Peyer's patch (tissue), 4 donors: ENCODE measurements at regions not wholly inside any gene's neighbourhood (a gene's known extent, or its start where the extent isn't known, plus 50 kb on each side); places are given as distances from the start of the nearest gene placed in this dataset.

Experiments
- DNase-seq, 3 donors: peaks; one replicate each; pipeline ENCODE4 v3.0.0-alpha.2; 2017 to 2019
- H3K27ac ChIP-seq, 4 donors: fragments of 200-600 bp; sonication (generic); one replicate each; pipeline ENCODE4 v1.5.1; 2016 to 2019
- H3K27me3 ChIP-seq, 2 donors: fragments of 200-600 bp; sonication (generic); one replicate each; pipeline ENCODE4 v1.5.1; 2019
- H3K36me3 ChIP-seq, 3 donors: fragments of 200-600 bp; sonication (generic); one replicate each; pipeline ENCODE4 v1.5.1; 2016 to 2019
- H3K4me1 ChIP-seq, 4 donors: fragments of 200-600 bp; sonication (generic); one replicate each; pipeline ENCODE4 v1.5.1; 2016 to 2019
- H3K4me3 ChIP-seq, 4 donors: fragments of 200-600 bp; sonication (generic); 1 replicate in 3 of 4; 2 replicates in 1 of 4; pipeline ENCODE4 v1.5.1; 2016 to 2019; ENCODE audit warnings: mild to moderate bottlenecking in 1 of 4
- H3K9me3 ChIP-seq, 4 donors: fragments of 200-600 bp; sonication (generic); one replicate each; pipeline ENCODE4 v1.5.1; 2016 to 2019; ENCODE audit warnings: mild to moderate bottlenecking in 1 of 4
- CTCF ChIP-seq, 6 experiments: fragments of 450-650 bp in 4 of 6; fragments of 200-600 bp in 2 of 6; sonication (generic) in 1 of 6; IDR thresholded peaks; one replicate each; pipeline ENCODE4 v1.5.1; 2017 to 2019; ENCODE audit warnings: antibody characterized with exemption in 6 of 6, mild to moderate bottlenecking in 3 of 6, moderate library complexity in 1 of 6
- POLR2A ChIP-seq, 2 donors: fragments of 450-650 bp; IDR thresholded peaks; one replicate each; pipeline ENCODE4 v1.5.1; 2017; ENCODE audit warnings: antibody characterized with exemption in 2 of 2, mild to moderate bottlenecking in 2 of 2, moderate library complexity in 2 of 2

DNA sequence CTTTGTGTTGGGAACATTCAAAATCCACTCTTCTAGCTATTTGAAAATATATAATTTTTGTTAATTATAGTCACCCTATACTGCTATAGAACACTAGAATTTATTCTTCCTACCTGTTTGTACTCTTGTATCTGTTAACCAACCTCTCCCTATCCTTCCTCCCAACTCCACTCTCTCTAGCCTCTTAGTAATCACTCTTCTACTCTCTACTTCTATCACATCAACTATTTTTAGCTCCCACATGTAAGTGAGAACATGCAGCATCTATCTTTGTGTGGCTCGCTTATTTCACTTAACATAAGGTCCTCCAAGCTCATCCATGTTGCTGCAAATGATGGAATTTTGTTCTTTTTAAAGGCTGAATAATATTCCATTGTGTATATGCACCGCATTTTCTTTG lies 537.3 kb downstream of the MID1IP1 start:
- no peaks in the 10 kb centered on the region for H3K27me3 ChIP-seq
- peaks cover 0 to 6% (median 3%) of the 10 kb centered on the region in 4 donors for H3K4me1 ChIP-seq
- no peak for DNase-seq
- no peak for TF ChIP-seq CTCF (IDR thresholded peaks at IDR 0.05)
- no peak for TF ChIP-seq POLR2A (IDR thresholded peaks at IDR 0.05)
- no peak overlapping the region for H3K4me3 ChIP-seq
- H3K27ac ChIP-seq = no peak overlapping the region
- H3K9me3 ChIP-seq = no peaks in the 10 kb centered on the region
- no peaks in the 10 kb centered on the region for H3K36me3 ChIP-seq

DNA sequence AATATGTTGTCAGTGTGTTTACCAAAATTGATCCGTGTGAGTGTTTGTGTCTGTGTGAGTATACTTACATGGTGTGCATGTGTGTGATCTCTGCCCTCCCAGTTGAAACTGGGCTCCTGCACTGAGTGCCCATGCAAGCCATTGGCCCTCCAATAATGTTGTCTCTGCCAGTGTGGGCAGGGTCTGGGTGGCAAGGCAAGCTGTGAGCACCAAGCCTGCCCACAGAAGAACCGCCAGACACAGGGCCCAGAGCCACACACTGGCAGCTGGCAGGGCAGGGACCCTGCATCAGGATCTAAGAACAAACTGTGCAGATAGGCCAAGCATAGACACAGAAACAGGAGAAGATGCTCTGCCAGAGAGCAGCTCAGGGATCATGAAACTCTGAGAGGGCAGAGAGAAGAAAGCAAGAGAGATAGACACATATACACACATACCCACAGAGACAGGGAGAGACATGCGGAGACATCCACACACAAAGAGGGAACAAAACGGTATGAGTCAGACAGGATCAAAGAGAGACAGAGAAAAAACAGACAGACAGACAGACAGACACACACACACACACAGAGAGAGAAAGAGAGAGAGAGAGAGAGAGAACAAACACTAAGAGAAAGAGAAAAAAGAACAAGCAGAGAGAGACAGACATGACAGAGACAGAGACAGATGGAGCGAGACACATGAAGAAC lies 555.0 kb downstream of the MID1IP1 start:
- Histone ChIP-seq H3K9me3 (no peaks in the 10 kb centered on the region), H3K36me3 (no peaks in the 10 kb centered on the region), H3K27ac (no peak overlapping the region), H3K27me3 (no peaks in the 10 kb centered on the region), H3K4me1 (no peaks in the 10 kb centered on the region), H3K4me3 (no peak overlapping the region)
- no peak for DNase-seq
- TF ChIP-seq POLR2A (IDR thresholded peaks at IDR 0.05) = no peak
- no peak for TF ChIP-seq CTCF (IDR thresholded peaks at IDR 0.05)

- no peaks in the 10 kb centered on the region for H3K4me1 ChIP-seq
- no peak for TF ChIP-seq CTCF (IDR thresholded peaks at IDR 0.05)
- no peak for TF ChIP-seq POLR2A (IDR thresholded peaks at IDR 0.05)
- no peaks in the 10 kb centered on the region for H3K9me3 ChIP-seq
- H3K4me3 ChIP-seq = no peak overlapping the region
- H3K27ac ChIP-seq = no peak overlapping the region
- H3K27me3 ChIP-seq = no peaks in the 10 kb centered on the region
- no peaks in the 10 kb centered on the region for H3K36me3 ChIP-seq
- DNase-seq = no peak
Measured at GRCh38 chrX:39360101-39360500, 558.8 kb downstream of the MID1IP1 start.

GRCh38 chrX:39361736-39362135 lies 560.5 kb downstream of the MID1IP1 start:
- H3K27ac ChIP-seq = no peak overlapping the region
- H3K36me3 ChIP-seq = no peaks in the 10 kb centered on the region
- H3K4me3 ChIP-seq = no peak overlapping the region
- no peaks in the 10 kb centered on the region for H3K9me3 ChIP-seq
- H3K4me1 ChIP-seq = no peaks in the 10 kb centered on the region
- no peaks in the 10 kb centered on the region for H3K27me3 ChIP-seq
- DNase-seq = no peak
- TF ChIP-seq POLR2A (IDR thresholded peaks at IDR 0.05) (no peak), CTCF (IDR thresholded peaks at IDR 0.05) (no peak)

GRCh38 chrX:39367416-39367815 lies 566.2 kb downstream of the MID1IP1 start:
- Histone ChIP-seq H3K36me3 (no peaks in the 10 kb centered on the region), H3K27me3 (no peaks in the 10 kb centered on the region), H3K9me3 (no peaks in the 10 kb centered on the region), H3K4me3 (no peak overlapping the region), H3K4me1 (no peaks in the 10 kb centered on the region), H3K27ac (peak overlapping the region in 2 of 4 donors; percentile 57 to 74)
- DNase-seq = peak in 2 of 3 donors; percentile 46 to 69
- no peak for TF ChIP-seq POLR2A (IDR thresholded peaks at IDR 0.05)
- no peak for TF ChIP-seq CTCF (IDR thresholded peaks at IDR 0.05)

- no peaks in the 10 kb centered on the region for H3K4me1 ChIP-seq
- H3K27me3 ChIP-seq = no peaks in the 10 kb centered on the region
- TF ChIP-seq POLR2A (IDR thresholded peaks at IDR 0.05) (no peak), CTCF (IDR thresholded peaks at IDR 0.05) (no peak)
- H3K27ac ChIP-seq = no peak overlapping the region
- no peaks in the 10 kb centered on the region for H3K36me3 ChIP-seq
- no peaks in the 10 kb centered on the region for H3K9me3 ChIP-seq
- no peak for DNase-seq
- no peak overlapping the region for H3K4me3 ChIP-seq
Measured at GRCh38 chrX:39372115-39372514, 570.9 kb downstream of the MID1IP1 start.
